HG02571 (cell line): ENCODE measurements at regions not wholly inside any gene's neighbourhood (a gene's known extent, or its start where the extent isn't known, plus 50 kb on each side); places are given as distances from the start of the nearest gene placed in this dataset.
"Not testable (repeated sequence)": the region's sequence is repeated elsewhere in the genome, so short reads cannot be mapped to it uniquely, and the experiment has no call there.

Experiments
- ATAC-seq: cut with Tn5 transposase; IDR thresholded peaks from one replicate; pipeline ENCODE4 v1.9.1; 2021; ENCODE audit warnings: mild to moderate bottlenecking, moderate library complexity; ENCODE audit not compliant: unreplicated experiment

GRCh38 chr15:69876064-69876940, 221.4 kb downstream of the TLE3 start:
- ATAC-seq, result no peak

GRCh38 chr15:69879963-69880362, 217.8 kb downstream of the TLE3 start:
- ATAC-seq, result not testable (repeated sequence)

GRCh38 chr15:69880571-69881301, 217.0 kb downstream of the TLE3 start:
- ATAC-seq, result no peak

GRCh38 chr15:69881302-69881670, 216.4 kb downstream of the TLE3 start:
- no peak for ATAC-seq

GRCh38 chr15:69881766-69882165, 216.0 kb downstream of the TLE3 start:
- ATAC-seq, result no peak

- no peak for ATAC-seq
Measured at GRCh38 chr15:69883306-69883705, 214.4 kb downstream of the TLE3 start.

- ATAC-seq, result no peak
Measured at GRCh38 chr15:69885173-69885955, 212.4 kb downstream of the TLE3 start.

- ATAC-seq, result no peak
Measured at GRCh38 chr15:69887009-69887408, 210.7 kb downstream of the TLE3 start.

- ATAC-seq, result no peak
Measured at GRCh38 chr15:69887553-69887952, 210.2 kb downstream of the TLE3 start.

GRCh38 chr15:69888406-69888805, 209.3 kb downstream of the TLE3 start:
- ATAC-seq, result no peak

- no peak for ATAC-seq
Measured at GRCh38 chr15:69891070-69891536, 206.6 kb downstream of the TLE3 start.

GRCh38 chr15:69891606-69892005, 206.1 kb downstream of the TLE3 start:
- no peak for ATAC-seq

GRCh38 chr15:69892351-69892750, 205.4 kb downstream of the TLE3 start:
- no peak for ATAC-seq

- ATAC-seq, result no peak
Measured at GRCh38 chr15:69893086-69893485, 204.6 kb downstream of the TLE3 start.

- ATAC-seq, result no peak
Measured at GRCh38 chr15:69893863-69894262, 203.9 kb downstream of the TLE3 start.

GRCh38 chr15:69895202-69895601, 202.5 kb downstream of the TLE3 start:
- no peak for ATAC-seq

GRCh38 chr15:69896606-69897005, 201.1 kb downstream of the TLE3 start:
- ATAC-seq, result no peak

- no peak for ATAC-seq
Measured at GRCh38 chr15:69897061-69897460, 200.7 kb downstream of the TLE3 start.

- no peak for ATAC-seq
Measured at GRCh38 chr15:69897471-69898237, 200.1 kb downstream of the TLE3 start.

- ATAC-seq, result no peak
Measured at GRCh38 chr15:69898243-69898642, 199.5 kb downstream of the TLE3 start.
